ENCODE measurements at regions not wholly inside any gene's neighbourhood (a gene's known extent, or its start where the extent isn't known, plus 50 kb on each side); places are given as distances from the start of the nearest gene placed in this dataset.

- DNase-seq (ENCODE audit: extremely low spot score), result no peak
- ChIA-PET CTCF (interaction anchor here (0.6 kb wide), 1 partner anchor 937 kb away, joined by 3 read pairs; no protein-coding TSS in a partner anchor), POLR2A (no interaction called here)
- TF ChIP-seq TARDBP (IDR thresholded peaks at IDR 0.05) (no peak), PKNOX1 (IDR thresholded peaks at IDR 0.05) (no peak), NFRKB (IDR thresholded peaks at IDR 0.05) (no peak)
Observed at GRCh38 chr6:150659046-150659763, 59.5 kb downstream of the PLEKHG1 start.

GRCh38 chr6:150661216-150662007 lies 61.7 kb downstream of the PLEKHG1 start:
- no peak for TF ChIP-seq FOXK2 (IDR thresholded peaks at IDR 0.05)
- TF ChIP-seq ZNF384 (IDR thresholded peaks at IDR 0.05), result no peak
- no peak for TF ChIP-seq SP1 (IDR thresholded peaks at IDR 0.05)
- no peak for TF ChIP-seq TARDBP (IDR thresholded peaks at IDR 0.05)
- no peak for TF ChIP-seq BHLHE40 (IDR thresholded peaks at IDR 0.05; ENCODE audit: borderline replicate concordance)
- no peak for TF ChIP-seq CTBP1 (IDR thresholded peaks at IDR 0.05; ENCODE audit: borderline replicate concordance)
- TF ChIP-seq FOXM1 (IDR thresholded peaks at IDR 0.05; ENCODE audit: borderline replicate concordance), result no peak
- no peak for TF ChIP-seq NFRKB (IDR thresholded peaks at IDR 0.05)
- TF ChIP-seq PKNOX1 (IDR thresholded peaks at IDR 0.05), result no peak
- TF ChIP-seq L3MBTL2 (conservative IDR thresholded peaks at IDR 0.05), result no peak
- no peak for TF ChIP-seq SUZ12 (IDR thresholded peaks at IDR 0.05)
- no peak for TF ChIP-seq LEF1 (IDR thresholded peaks at IDR 0.05; ENCODE audit: borderline replicate concordance)
- no peak for TF ChIP-seq ARNT (IDR thresholded peaks at IDR 0.05)
- no peak for TF ChIP-seq FOXA1 (IDR thresholded peaks at IDR 0.05)
- no peak for TF ChIP-seq HDGF (IDR thresholded peaks at IDR 0.05; ENCODE audit: borderline replicate concordance)
- no peak for TF ChIP-seq ELF4 (IDR thresholded peaks at IDR 0.05)
- ChIA-PET CTCF (no interaction called here), POLR2A (no interaction called here)
- no peak for DNase-seq (ENCODE audit: extremely low spot score)

- ChIA-PET POLR2A (no interaction called here), CTCF (interaction anchor here (1.4 kb wide), 1 partner anchor 23 kb away, joined by 5 read pairs; no protein-coding TSS in a partner anchor)
- TF ChIP-seq NFRKB (IDR thresholded peaks at IDR 0.05), result no peak
- TF ChIP-seq CTBP1 (IDR thresholded peaks at IDR 0.05; ENCODE audit: borderline replicate concordance), result no peak
- TF ChIP-seq TARDBP (IDR thresholded peaks at IDR 0.05), result no peak
- TF ChIP-seq SP1 (IDR thresholded peaks at IDR 0.05), result no peak
- no peak for TF ChIP-seq ARNT (IDR thresholded peaks at IDR 0.05)
- TF ChIP-seq FOXM1 (IDR thresholded peaks at IDR 0.05; ENCODE audit: borderline replicate concordance), result no peak
- no peak for TF ChIP-seq BHLHE40 (IDR thresholded peaks at IDR 0.05; ENCODE audit: borderline replicate concordance)
- no peak for TF ChIP-seq FOXK2 (IDR thresholded peaks at IDR 0.05)
- no peak for TF ChIP-seq PKNOX1 (IDR thresholded peaks at IDR 0.05)
- TF ChIP-seq ZNF384 (IDR thresholded peaks at IDR 0.05), result no peak
- TF ChIP-seq FOXA1 (IDR thresholded peaks at IDR 0.05), result no peak
- no peak for TF ChIP-seq HDGF (IDR thresholded peaks at IDR 0.05; ENCODE audit: borderline replicate concordance)
- TF ChIP-seq L3MBTL2 (conservative IDR thresholded peaks at IDR 0.05), result no peak
- TF ChIP-seq LEF1 (IDR thresholded peaks at IDR 0.05; ENCODE audit: borderline replicate concordance), result no peak
- no peak for TF ChIP-seq SUZ12 (IDR thresholded peaks at IDR 0.05)
- no peak for TF ChIP-seq ELF4 (IDR thresholded peaks at IDR 0.05)
- DNase-seq (ENCODE audit: extremely low spot score), result no peak
Observed at GRCh38 chr6:150662814-150663213, 63.1 kb downstream of the PLEKHG1 start.

GRCh38 chr6:150664091-150664490 lies 64.4 kb downstream of the PLEKHG1 start:
- no peak for TF ChIP-seq FOXA1 (IDR thresholded peaks at IDR 0.05)
- TF ChIP-seq FOXK2 (IDR thresholded peaks at IDR 0.05), result no peak
- no peak for TF ChIP-seq SUZ12 (IDR thresholded peaks at IDR 0.05)
- no peak for TF ChIP-seq ARNT (IDR thresholded peaks at IDR 0.05)
- TF ChIP-seq CTBP1 (IDR thresholded peaks at IDR 0.05; ENCODE audit: borderline replicate concordance), result no peak
- TF ChIP-seq ZNF384 (IDR thresholded peaks at IDR 0.05), result no peak
- TF ChIP-seq FOXM1 (IDR thresholded peaks at IDR 0.05; ENCODE audit: borderline replicate concordance), result no peak
- TF ChIP-seq BHLHE40 (IDR thresholded peaks at IDR 0.05; ENCODE audit: borderline replicate concordance), result no peak
- no peak for TF ChIP-seq LEF1 (IDR thresholded peaks at IDR 0.05; ENCODE audit: borderline replicate concordance)
- TF ChIP-seq PKNOX1 (IDR thresholded peaks at IDR 0.05), result no peak
- no peak for TF ChIP-seq L3MBTL2 (conservative IDR thresholded peaks at IDR 0.05)
- ChIA-PET POLR2A (no interaction called here), CTCF (no interaction called here)
- DNase-seq (ENCODE audit: extremely low spot score), result no peak

GRCh38 chr6:150666071-150666470 lies 66.4 kb downstream of the PLEKHG1 start:
- TF ChIP-seq CTBP1 (IDR thresholded peaks at IDR 0.05; ENCODE audit: borderline replicate concordance) (no peak), L3MBTL2 (conservative IDR thresholded peaks at IDR 0.05) (no peak), SUZ12 (IDR thresholded peaks at IDR 0.05) (no peak), FOXK2 (IDR thresholded peaks at IDR 0.05) (no peak), ZNF384 (IDR thresholded peaks at IDR 0.05) (no peak), BHLHE40 (IDR thresholded peaks at IDR 0.05; ENCODE audit: borderline replicate concordance) (no peak), FOXM1 (IDR thresholded peaks at IDR 0.05; ENCODE audit: borderline replicate concordance) (no peak), FOXA1 (IDR thresholded peaks at IDR 0.05) (no peak)
- DNase-seq (ENCODE audit: extremely low spot score), result no peak
- CTCF ChIA-PET, result interaction anchor here (0.5 kb wide), 1 partner anchor 241 kb away, joined by 3 read pairs; no protein-coding TSS in a partner anchor
- POLR2A ChIA-PET, result interaction anchor here (1.4 kb wide), 1 partner anchor 82 kb away, joined by 3 read pairs; no protein-coding TSS in a partner anchor
